ENCODE measurements at regions not wholly inside any gene's neighbourhood (a gene's known extent, or its start where the extent isn't known, plus 50 kb on each side); places are given as distances from the start of the nearest gene placed in this dataset.
"Not testable (repeated sequence)": the region's sequence is repeated elsewhere in the genome, so short reads cannot be mapped to it uniquely, and the experiment has no call there.

GRCh38 chrX:40788698-40789097 is 53.4 kb upstream of the MED14 start:
- FAIRE-seq; DNase-seq (ENCODE audit: insufficient read length, low spot score): not testable (repeated sequence)

DNA sequence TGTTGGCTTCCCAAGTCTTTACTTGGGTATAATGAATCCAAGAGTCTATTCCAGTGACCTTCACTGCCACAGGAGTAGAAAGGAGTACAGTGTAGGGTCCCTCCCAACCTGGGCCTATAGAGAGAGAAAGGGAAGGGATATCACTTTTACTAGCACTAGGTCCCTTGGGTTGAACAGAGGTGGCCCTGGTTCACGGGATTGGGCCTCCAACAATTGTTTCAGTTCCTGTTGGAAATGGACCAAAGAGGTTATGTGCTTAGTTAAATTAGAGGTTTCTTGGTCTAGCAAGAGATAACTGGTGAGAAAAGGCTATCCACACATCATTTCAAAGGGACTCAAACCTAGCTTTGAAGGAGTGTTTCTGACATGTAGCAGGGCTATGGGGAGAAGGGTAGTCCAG is 57.1 kb upstream of the MED14 start:
- FAIRE-seq (no peak), DNase-seq (ENCODE audit: insufficient read length, low spot score) (no peak)
- TF ChIP-seq SPI1 (IDR thresholded peaks at IDR 0.05; ENCODE audit: low read depth, low read length) (peak; percentile 12; the same call in 1 of the 2 replicates), POLR2A (IDR thresholded peaks at IDR 0.05; ENCODE audit: low read depth, low read length) (no peak), TAF1 (IDR thresholded peaks at IDR 0.05; ENCODE audit: low read depth, low read length) (no peak), POU2F2 (IDR thresholded peaks at IDR 0.05; ENCODE audit: low read depth, low read length) (no peak)

GRCh38 chrX:40794829-40795130 is 59.4 kb upstream of the MED14 start:
- DNase-seq (ENCODE audit: insufficient read length, low spot score); FAIRE-seq: not testable (repeated sequence)

DNA sequence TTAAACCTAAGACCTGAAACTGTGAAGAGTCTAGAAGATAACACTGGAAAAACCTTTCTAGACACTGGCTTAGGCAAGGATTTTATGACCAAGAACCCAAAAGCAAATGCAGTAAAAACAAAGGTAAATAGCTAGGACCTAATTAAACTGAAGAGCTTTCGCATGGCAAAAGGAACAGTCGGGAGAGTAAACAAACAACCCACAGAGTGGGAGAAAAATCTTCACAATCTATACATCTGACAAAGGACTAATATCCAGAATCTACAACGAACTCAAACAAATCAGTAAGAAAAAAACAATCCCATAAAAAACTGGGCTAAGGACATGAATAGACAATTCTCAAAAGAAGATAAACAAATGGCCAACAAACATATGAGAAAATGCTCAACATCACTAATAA is 64.4 kb upstream of the MED14 start:
- not testable (repeated sequence) for FAIRE-seq; DNase-seq (ENCODE audit: insufficient read length, low spot score)

GRCh38 chrX:40805404-40805803 is 70.1 kb upstream of the MED14 start:
- no peak for TF ChIP-seq POU2F2 (IDR thresholded peaks at IDR 0.05; ENCODE audit: low read depth, low read length)
- no peak for TF ChIP-seq PAX5 (IDR thresholded peaks at IDR 0.05; ENCODE audit: insufficient read depth, low read length, severe bottlenecking)
- no peak for TF ChIP-seq POLR2AphosphoS5 (IDR thresholded peaks at IDR 0.05; ENCODE audit: low read depth, low read length)
- TF ChIP-seq SPI1 (IDR thresholded peaks at IDR 0.05; ENCODE audit: low read depth, low read length) = no peak
- no peak for TF ChIP-seq TAF1 (IDR thresholded peaks at IDR 0.05; ENCODE audit: low read depth, low read length)
- TF ChIP-seq POLR2A (IDR thresholded peaks at IDR 0.05; ENCODE audit: low read depth, low read length) = no peak
- DNase-seq (ENCODE audit: insufficient read length, low spot score) (no peak), FAIRE-seq (no peak)

- no peak for DNase-seq (ENCODE audit: insufficient read length, low spot score)
- no peak for FAIRE-seq
- TF ChIP-seq POLR2AphosphoS5 (IDR thresholded peaks at IDR 0.05; ENCODE audit: low read depth, low read length) (no peak), POU2F2 (IDR thresholded peaks at IDR 0.05; ENCODE audit: low read depth, low read length) (no peak), SPI1 (IDR thresholded peaks at IDR 0.05; ENCODE audit: low read depth, low read length) (no peak), POLR2A (IDR thresholded peaks at IDR 0.05; ENCODE audit: low read depth, low read length) (no peak), TAF1 (IDR thresholded peaks at IDR 0.05; ENCODE audit: low read depth, low read length) (no peak), PAX5 (IDR thresholded peaks at IDR 0.05; ENCODE audit: insufficient read depth, low read length, severe bottlenecking) (no peak)
These were observed 71.3 kb upstream of the MED14 start for GRCh38 chrX:40806513-40807220.

- DNase-seq (ENCODE audit: insufficient read length, low spot score) (no peak), FAIRE-seq (no peak)
- no peak for TF ChIP-seq TAF1 (IDR thresholded peaks at IDR 0.05; ENCODE audit: low read depth, low read length)
- TF ChIP-seq SPI1 (IDR thresholded peaks at IDR 0.05; ENCODE audit: low read depth, low read length) = no peak
- TF ChIP-seq PAX5 (IDR thresholded peaks at IDR 0.05; ENCODE audit: insufficient read depth, low read length, severe bottlenecking) = no peak
- TF ChIP-seq POU2F2 (IDR thresholded peaks at IDR 0.05; ENCODE audit: low read depth, low read length) = no peak
- TF ChIP-seq POLR2A (IDR thresholded peaks at IDR 0.05; ENCODE audit: low read depth, low read length) = no peak
- TF ChIP-seq POLR2AphosphoS5 (IDR thresholded peaks at IDR 0.05; ENCODE audit: low read depth, low read length) = no peak
These were observed 72.0 kb upstream of the MED14 start for GRCh38 chrX:40807384-40807783.

- TF ChIP-seq POU2F2 (IDR thresholded peaks at IDR 0.05; ENCODE audit: low read depth, low read length) = no peak
- no peak for TF ChIP-seq SPI1 (IDR thresholded peaks at IDR 0.05; ENCODE audit: low read depth, low read length)
- no peak for TF ChIP-seq TAF1 (IDR thresholded peaks at IDR 0.05; ENCODE audit: low read depth, low read length)
- no peak for TF ChIP-seq POLR2A (IDR thresholded peaks at IDR 0.05; ENCODE audit: low read depth, low read length)
- TF ChIP-seq POLR2AphosphoS5 (IDR thresholded peaks at IDR 0.05; ENCODE audit: low read depth, low read length) = no peak
- no peak for TF ChIP-seq PAX5 (IDR thresholded peaks at IDR 0.05; ENCODE audit: insufficient read depth, low read length, severe bottlenecking)
- no peak for FAIRE-seq
- DNase-seq (ENCODE audit: insufficient read length, low spot score) = no peak
These were observed 72.9 kb upstream of the MED14 start for GRCh38 chrX:40808203-40808602.

DNA sequence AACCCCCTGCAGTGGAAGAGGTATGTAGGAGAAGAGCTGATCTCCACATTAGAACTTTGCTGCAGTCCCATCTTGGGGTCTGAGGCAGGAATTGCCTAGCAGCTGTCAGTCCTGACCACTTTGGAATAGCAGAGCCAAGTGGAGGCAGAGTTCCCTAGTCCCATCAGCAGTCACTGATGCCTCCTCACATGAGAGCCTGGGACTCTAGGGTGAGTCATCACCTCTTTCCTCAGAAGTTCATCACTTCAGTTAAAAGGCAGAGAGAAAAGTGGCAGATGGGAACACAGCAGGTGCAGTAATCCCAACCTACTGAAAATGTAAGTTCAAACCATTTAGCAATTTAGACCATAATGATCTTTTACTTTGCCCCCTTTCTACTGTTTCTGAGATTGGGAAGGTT is 73.9 kb upstream of the MED14 start:
- no peak for TF ChIP-seq PAX5 (IDR thresholded peaks at IDR 0.05; ENCODE audit: insufficient read depth, low read length, severe bottlenecking)
- TF ChIP-seq TAF1 (IDR thresholded peaks at IDR 0.05; ENCODE audit: low read depth, low read length) = no peak
- no peak for TF ChIP-seq POLR2AphosphoS5 (IDR thresholded peaks at IDR 0.05; ENCODE audit: low read depth, low read length)
- TF ChIP-seq POU2F2 (IDR thresholded peaks at IDR 0.05; ENCODE audit: low read depth, low read length) = no peak
- TF ChIP-seq SPI1 (IDR thresholded peaks at IDR 0.05; ENCODE audit: low read depth, low read length) = no peak
- no peak for TF ChIP-seq POLR2A (IDR thresholded peaks at IDR 0.05; ENCODE audit: low read depth, low read length)
- FAIRE-seq = no peak

DNA sequence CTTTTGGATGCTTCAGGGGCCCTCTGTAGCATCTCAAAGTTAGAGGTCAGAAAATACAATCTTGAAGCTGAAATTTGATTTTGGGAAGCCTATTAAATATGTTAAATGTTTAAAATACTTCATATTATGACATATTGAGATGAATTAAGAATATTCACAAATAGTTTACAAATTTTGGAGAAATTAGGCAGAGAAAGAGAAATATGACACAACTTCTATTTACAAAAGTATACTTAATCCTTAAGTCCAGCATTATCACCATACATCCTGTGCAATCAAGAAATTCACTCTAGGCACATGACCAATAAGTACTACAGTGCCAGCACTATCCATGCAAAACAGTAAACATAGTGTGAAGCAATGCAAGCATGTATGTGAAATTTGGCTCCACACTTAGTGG is 79.7 kb upstream of the MED14 start:
- not testable (repeated sequence) for DNase-seq (ENCODE audit: insufficient read length, low spot score); FAIRE-seq

More for the DNA sequence above, 73.9 kb upstream of the MED14 start:
- no peak for DNase-seq (ENCODE audit: insufficient read length, low spot score)

GRCh38 chrX:40816906-40817305 is 81.6 kb upstream of the MED14 start:
- DNase-seq (ENCODE audit: insufficient read length, low spot score) (no peak), FAIRE-seq (no peak)
- TF ChIP-seq TAF1 (IDR thresholded peaks at IDR 0.05; ENCODE audit: low read depth, low read length) = no peak
- no peak for TF ChIP-seq POLR2A (IDR thresholded peaks at IDR 0.05; ENCODE audit: low read depth, low read length)
- TF ChIP-seq POLR2AphosphoS5 (IDR thresholded peaks at IDR 0.05; ENCODE audit: low read depth, low read length) = no peak
- TF ChIP-seq POU2F2 (IDR thresholded peaks at IDR 0.05; ENCODE audit: low read depth, low read length) = no peak
- no peak for TF ChIP-seq SPI1 (IDR thresholded peaks at IDR 0.05; ENCODE audit: low read depth, low read length)
- no peak for TF ChIP-seq PAX5 (IDR thresholded peaks at IDR 0.05; ENCODE audit: insufficient read depth, low read length, severe bottlenecking)
